Neural progenitor cell (in vitro differentiated cells): ENCODE measurements at regions not wholly inside any gene's neighbourhood (a gene's known extent, or its start where the extent isn't known, plus 50 kb on each side); places are given as distances from the start of the nearest gene placed in this dataset.

ENCODE experiments used
- EZH2 ChIP-seq: fragments of 200-600 bp; sonication (generic); IDR thresholded peaks from 2 replicates; pipeline ENCODE4 v1.6.1; 2017; ENCODE audit warnings: antibody characterized with exemption, mild to moderate bottlenecking, moderate library complexity
- TF ChIP-seq, protein P1 (sequence below): fragments of 200-600 bp; sonication (generic); IDR thresholded peaks from 2 replicates; pipeline ENCODE4 v1.5.1; 2017; ENCODE audit warnings: antibody characterized with exemption, mild to moderate bottlenecking

DNA sequence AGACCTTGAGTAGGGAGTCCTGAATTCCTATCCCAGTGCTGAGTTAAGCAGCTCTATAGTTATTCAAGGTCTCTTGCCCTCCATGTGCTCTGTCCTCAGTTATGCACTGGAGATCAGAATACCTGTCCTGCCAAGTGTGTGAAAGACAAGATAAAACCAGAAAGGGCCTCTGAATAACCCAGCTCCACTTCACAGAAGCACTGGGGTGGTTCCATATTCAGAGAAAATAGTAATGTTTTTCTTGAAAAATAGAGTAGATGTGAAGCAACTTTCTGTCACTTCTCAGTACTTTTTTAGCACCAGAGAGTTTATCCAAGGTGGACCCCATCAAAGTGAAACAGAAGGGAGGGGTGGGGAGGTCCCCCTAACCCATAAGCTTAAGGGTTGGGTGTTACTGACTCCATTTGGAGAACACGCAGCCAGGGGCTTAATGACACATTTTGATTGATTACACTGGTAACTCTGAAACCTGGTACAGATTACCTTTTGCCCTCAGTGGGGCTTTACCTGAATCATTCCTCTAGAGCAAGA, 509.8 kb upstream of the JARID2 start:
- TF ChIP-seq, protein P1, sequence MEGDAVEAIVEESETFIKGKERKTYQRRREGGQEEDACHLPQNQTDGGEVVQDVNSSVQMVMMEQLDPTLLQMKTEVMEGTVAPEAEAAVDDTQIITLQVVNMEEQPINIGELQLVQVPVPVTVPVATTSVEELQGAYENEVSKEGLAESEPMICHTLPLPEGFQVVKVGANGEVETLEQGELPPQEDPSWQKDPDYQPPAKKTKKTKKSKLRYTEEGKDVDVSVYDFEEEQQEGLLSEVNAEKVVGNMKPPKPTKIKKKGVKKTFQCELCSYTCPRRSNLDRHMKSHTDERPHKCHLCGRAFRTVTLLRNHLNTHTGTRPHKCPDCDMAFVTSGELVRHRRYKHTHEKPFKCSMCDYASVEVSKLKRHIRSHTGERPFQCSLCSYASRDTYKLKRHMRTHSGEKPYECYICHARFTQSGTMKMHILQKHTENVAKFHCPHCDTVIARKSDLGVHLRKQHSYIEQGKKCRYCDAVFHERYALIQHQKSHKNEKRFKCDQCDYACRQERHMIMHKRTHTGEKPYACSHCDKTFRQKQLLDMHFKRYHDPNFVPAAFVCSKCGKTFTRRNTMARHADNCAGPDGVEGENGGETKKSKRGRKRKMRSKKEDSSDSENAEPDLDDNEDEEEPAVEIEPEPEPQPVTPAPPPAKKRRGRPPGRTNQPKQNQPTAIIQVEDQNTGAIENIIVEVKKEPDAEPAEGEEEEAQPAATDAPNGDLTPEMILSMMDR = no peak
- no peak for TF ChIP-seq EZH2
